ENCODE measurements at regions not wholly inside any gene's neighbourhood (a gene's known extent, or its start where the extent isn't known, plus 50 kb on each side); places are given as distances from the start of the nearest gene placed in this dataset.

DNA sequence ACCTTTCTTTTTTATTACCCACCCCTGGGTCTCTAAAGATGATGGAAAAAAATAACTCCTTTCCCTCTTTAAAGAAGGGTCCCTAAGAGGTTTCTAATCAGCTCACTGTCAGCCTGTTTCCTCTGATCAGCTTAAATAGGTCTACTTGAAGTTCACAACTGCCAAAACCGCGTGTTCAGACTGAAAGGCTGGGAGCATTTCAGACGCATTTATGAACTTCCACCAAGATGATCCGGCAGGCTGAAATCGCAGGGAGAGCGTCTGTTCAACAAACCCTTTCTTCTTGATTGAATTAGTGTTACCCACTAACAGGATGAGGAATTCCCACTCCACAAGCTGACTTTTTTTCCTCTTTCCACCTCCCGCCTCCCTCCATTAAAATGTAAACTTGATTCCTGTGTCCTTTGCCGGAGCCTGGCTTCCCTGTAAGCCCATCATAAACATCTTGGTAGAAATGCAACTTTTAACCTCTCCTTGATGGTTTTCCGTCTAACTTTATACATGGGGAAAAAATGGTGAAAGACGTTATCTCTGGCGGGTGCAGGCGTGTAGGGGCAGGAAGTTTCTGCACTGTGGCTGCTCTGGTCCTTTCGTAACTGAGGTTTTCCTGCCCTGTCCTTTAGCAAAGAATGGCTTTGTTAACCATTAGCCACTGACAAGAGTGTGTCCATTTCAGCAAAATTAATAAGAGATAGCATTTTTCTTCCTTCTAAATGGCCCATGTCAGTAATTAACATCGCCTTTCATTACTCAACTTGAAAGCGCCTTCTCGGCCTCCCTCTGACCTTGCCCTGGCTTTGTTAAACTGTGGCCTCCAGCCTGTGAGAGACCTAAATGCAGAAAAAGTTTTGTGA is 130.7 kb downstream of the BAMBI start:
- no peak overlapping the region for H2AFZ ChIP-seq (ENCODE audit: low read length)

DNA sequence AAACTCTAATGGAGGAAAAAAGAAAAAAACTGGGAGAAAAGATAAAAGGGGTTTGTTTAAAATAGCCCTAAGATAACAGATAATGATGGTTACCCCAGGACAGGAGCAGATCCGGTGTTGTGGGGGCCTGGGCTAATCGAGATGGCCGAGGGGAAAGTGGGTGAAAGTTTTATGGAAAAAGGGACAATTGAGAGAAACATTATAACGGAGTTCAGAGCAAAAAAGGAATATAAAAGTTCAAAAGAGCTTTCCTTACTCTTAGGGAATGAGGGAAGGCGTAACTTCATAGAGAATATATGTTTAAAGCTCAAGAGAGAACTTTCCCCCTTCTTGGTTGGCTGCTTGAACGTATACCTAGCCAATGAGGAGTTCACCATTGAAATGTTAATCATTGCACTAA is 131.4 kb downstream of the BAMBI start:
- H3K27ac ChIP-seq (ENCODE audit: low read depth, low read length, poor library complexity, severe bottlenecking), result no peak overlapping the region
- no peaks in the 10 kb centered on the region for H3K79me2 ChIP-seq (ENCODE audit: insufficient read depth, low read length)
- H4K20me1 ChIP-seq (ENCODE audit: insufficient read depth, low read length), result no peaks in the 10 kb centered on the region
- H3K9me3 ChIP-seq (ENCODE audit: low read length), result no peaks in the 10 kb centered on the region
- no peaks in the 10 kb centered on the region for H3K9me2 ChIP-seq (ENCODE audit: low read depth, low read length)
- H3F3A ChIP-seq (ENCODE audit: insufficient read depth, low read length), result no peaks in the 10 kb centered on the region
- no peak overlapping the region for H3K9ac ChIP-seq (ENCODE audit: low read length)
- TF ChIP-seq, protein P1, sequence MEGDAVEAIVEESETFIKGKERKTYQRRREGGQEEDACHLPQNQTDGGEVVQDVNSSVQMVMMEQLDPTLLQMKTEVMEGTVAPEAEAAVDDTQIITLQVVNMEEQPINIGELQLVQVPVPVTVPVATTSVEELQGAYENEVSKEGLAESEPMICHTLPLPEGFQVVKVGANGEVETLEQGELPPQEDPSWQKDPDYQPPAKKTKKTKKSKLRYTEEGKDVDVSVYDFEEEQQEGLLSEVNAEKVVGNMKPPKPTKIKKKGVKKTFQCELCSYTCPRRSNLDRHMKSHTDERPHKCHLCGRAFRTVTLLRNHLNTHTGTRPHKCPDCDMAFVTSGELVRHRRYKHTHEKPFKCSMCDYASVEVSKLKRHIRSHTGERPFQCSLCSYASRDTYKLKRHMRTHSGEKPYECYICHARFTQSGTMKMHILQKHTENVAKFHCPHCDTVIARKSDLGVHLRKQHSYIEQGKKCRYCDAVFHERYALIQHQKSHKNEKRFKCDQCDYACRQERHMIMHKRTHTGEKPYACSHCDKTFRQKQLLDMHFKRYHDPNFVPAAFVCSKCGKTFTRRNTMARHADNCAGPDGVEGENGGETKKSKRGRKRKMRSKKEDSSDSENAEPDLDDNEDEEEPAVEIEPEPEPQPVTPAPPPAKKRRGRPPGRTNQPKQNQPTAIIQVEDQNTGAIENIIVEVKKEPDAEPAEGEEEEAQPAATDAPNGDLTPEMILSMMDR (IDR thresholded peaks at IDR 0.05; ENCODE audit: low read length), result no peak
- no peak for TF ChIP-seq EZH2 (IDR thresholded peaks at IDR 0.05; ENCODE audit: borderline replicate concordance, low read length)
- no peaks in the 10 kb centered on the region for H3K36me3 ChIP-seq (ENCODE audit: insufficient read depth, low read length)
- 0 out of 2 replicates have a peak, but pooled peaks cover 7% of the 10 kb centered on the region for H3K27me3 ChIP-seq (ENCODE audit: insufficient read depth, low read length)
- H3K4me3 ChIP-seq (ENCODE audit: low read depth, low read length, poor library complexity, severe bottlenecking), result no peak overlapping the region
- H3K4me2 ChIP-seq (ENCODE audit: low read length), result no peak overlapping the region
- H2AFZ ChIP-seq (ENCODE audit: low read length), result no peak overlapping the region
- H3K4me1 ChIP-seq (ENCODE audit: insufficient read depth, low read length, severe bottlenecking), result no peaks in the 10 kb centered on the region

More for the DNA sequence above, 130.7 kb downstream of the BAMBI start:
- Histone ChIP-seq H3K9ac (ENCODE audit: low read length) (no peak overlapping the region), H3K79me2 (ENCODE audit: insufficient read depth, low read length) (no peaks in the 10 kb centered on the region), H3K9me3 (ENCODE audit: low read length) (no peaks in the 10 kb centered on the region), H3K4me2 (ENCODE audit: low read length) (no peak overlapping the region), H3K27ac (ENCODE audit: low read depth, low read length, poor library complexity, severe bottlenecking) (no peak overlapping the region), H3K27me3 (ENCODE audit: insufficient read depth, low read length) (0 out of 2 replicates have a peak, but pooled peaks cover 7% of the 10 kb centered on the region), H3F3A (ENCODE audit: insufficient read depth, low read length) (no peaks in the 10 kb centered on the region), H4K20me1 (ENCODE audit: insufficient read depth, low read length) (no peaks in the 10 kb centered on the region), H3K4me3 (ENCODE audit: low read depth, low read length, poor library complexity, severe bottlenecking) (no peak overlapping the region), H3K9me2 (ENCODE audit: low read depth, low read length) (no peaks in the 10 kb centered on the region), H3K36me3 (ENCODE audit: insufficient read depth, low read length) (no peaks in the 10 kb centered on the region), H3K4me1 (ENCODE audit: insufficient read depth, low read length, severe bottlenecking) (no peaks in the 10 kb centered on the region)
- TF ChIP-seq EZH2 (IDR thresholded peaks at IDR 0.05; ENCODE audit: borderline replicate concordance, low read length), result no peak
- TF ChIP-seq, protein P1 (IDR thresholded peaks at IDR 0.05; ENCODE audit: low read length), result no peak

DNA sequence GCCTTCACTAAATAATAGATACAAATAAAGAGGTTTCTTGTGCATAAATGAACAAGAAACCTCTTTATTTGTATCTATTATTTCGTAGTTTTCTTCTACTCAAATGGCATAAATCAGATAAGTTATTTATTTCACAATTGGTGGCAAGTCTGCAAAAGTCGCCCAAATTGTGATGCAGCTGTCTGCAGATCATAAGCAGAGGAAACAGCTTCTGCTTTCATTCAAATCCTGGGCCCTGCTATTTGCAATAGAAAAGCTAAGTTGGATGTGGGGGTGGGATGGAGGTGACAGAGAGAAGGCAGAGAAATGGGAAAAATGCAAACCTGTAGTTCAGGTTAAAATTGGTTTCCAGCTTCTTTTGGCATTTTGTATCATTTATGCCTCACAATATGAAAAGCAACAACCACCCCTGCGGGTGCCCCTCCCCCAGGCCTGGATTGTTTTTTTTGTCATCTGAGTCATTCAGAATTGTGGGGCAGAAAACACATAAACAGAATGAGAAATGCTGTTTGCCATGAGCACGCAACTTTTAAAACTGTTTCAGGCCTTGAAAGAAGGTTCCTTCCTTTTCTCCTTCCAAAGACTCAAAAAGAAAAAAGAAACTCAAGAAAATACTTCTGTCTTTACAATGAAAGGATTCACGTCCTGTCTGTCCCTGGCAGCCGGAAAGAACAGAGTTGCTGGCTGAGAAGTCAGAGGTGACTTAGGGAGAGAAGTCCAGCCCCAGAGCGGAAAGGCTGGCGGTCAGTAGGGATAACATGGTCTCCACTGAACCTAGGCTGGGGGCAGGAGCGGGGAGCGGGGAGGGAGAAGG is 132.9 kb downstream of the BAMBI start:
- Histone ChIP-seq H3K9me3 (ENCODE audit: low read length) (no peaks in the 10 kb centered on the region), H3K4me3 (ENCODE audit: low read depth, low read length, poor library complexity, severe bottlenecking) (no peak overlapping the region), H3K36me3 (ENCODE audit: insufficient read depth, low read length) (no peaks in the 10 kb centered on the region), H3K9me2 (ENCODE audit: low read depth, low read length) (no peaks in the 10 kb centered on the region), H3K27me3 (ENCODE audit: insufficient read depth, low read length) (0 out of 2 replicates have a peak, but pooled peaks cover 7% of the 10 kb centered on the region), H3K27ac (ENCODE audit: low read depth, low read length, poor library complexity, severe bottlenecking) (no peak overlapping the region), H3K4me1 (ENCODE audit: insufficient read depth, low read length, severe bottlenecking) (no peaks in the 10 kb centered on the region), H3K79me2 (ENCODE audit: insufficient read depth, low read length) (no peaks in the 10 kb centered on the region), H3K9ac (ENCODE audit: low read length) (no peak overlapping the region), H3K4me2 (ENCODE audit: low read length) (no peak overlapping the region), H4K20me1 (ENCODE audit: insufficient read depth, low read length) (no peaks in the 10 kb centered on the region), H2AFZ (ENCODE audit: low read length) (no peak overlapping the region), H3F3A (ENCODE audit: insufficient read depth, low read length) (no peaks in the 10 kb centered on the region)
- TF ChIP-seq EZH2 (IDR thresholded peaks at IDR 0.05; ENCODE audit: borderline replicate concordance, low read length), result no peak
- TF ChIP-seq, protein P1 (IDR thresholded peaks at IDR 0.05; ENCODE audit: low read length), result no peak

Data from OCI-LY1 (cell line).